K562 (cell line): ENCODE measurements at regions not wholly inside any gene's neighbourhood (a gene's known extent, or its start where the extent isn't known, plus 50 kb on each side); places are given as distances from the start of the nearest gene placed in this dataset.

Experiments
- ATAC-seq: fragments of 200-7000 bp; cut with Tn5 transposase; 3 replicates; pipeline ENCODE4 v1.9.1; 2020; ENCODE audit warnings: moderate library complexity
- BruUV-seq: library from RNA; stranded (reverse); fragments of 400-500 nt; replicated peaks from 2 replicates; lab custom pipeline; 2021; lab: Mats Ljungman, UMichigan
- CTCF ChIA-PET: fragments of 300-600 bp; formaldehyde crosslinking; extraction: SDS; loops from one replicate; lab custom pipeline; 2021; ENCODE audit warnings: low intra/inter-chr PET ratio; lab: Yijun Ruan, JAX
- POLR2A ChIA-PET: fragments of 300-600, 350-650 bp; sonication (Branson Sonifier 250); formaldehyde crosslinking; extraction: SDS; loops from one replicate; lab custom pipeline; 2021; ENCODE audit warnings: antibody characterized with exemption, inconsistent platforms; lab: Yijun Ruan, JAX
- DNase-seq, 4 experiments: peaks; one replicate each; pipeline versions ENCODE4 v3.0.0 to v3.0.0-alpha.2; 2011 to 2018; ENCODE audit warnings: low spot score in 3 of 4, mixed read lengths in 3 of 4; ENCODE audit errors: extremely low read depth in 1 of 4
- FAIRE-seq: peaks from 2 replicates; lab custom pipeline; 2011; peaks lifted over from hg19 to GRCh38; lab: Jason Lieb, UNC
- H2AFZ ChIP-seq: 2 replicates; pipeline ENCODE4 v1.6.0; 2011; ENCODE audit warnings: low read depth, low read length, control low read depth, inconsistent platforms
- H3K27ac ChIP-seq: fragments of 200-600 bp; 3 replicates; pipeline ENCODE4 v1.8.0; 2011; ENCODE audit warnings: low read depth, mild to moderate bottlenecking, control low read depth, inconsistent platforms, low read length, moderate library complexity, mixed read lengths; ENCODE audit errors: extremely low read depth
- H3K27me3 ChIP-seq, 2 experiments: fragments of 300-600 bp in 1 of 2; 2 replicates in 1 of 2; 3 replicates in 1 of 2; pipeline versions ENCODE4 v1.6.0 to v1.8.0; 2011; ENCODE audit warnings: inconsistent platforms in 2 of 2, low read length in 2 of 2, mild to moderate bottlenecking in 1 of 2, mixed read lengths in 1 of 2, moderate library complexity in 1 of 2; ENCODE audit not compliant: control insufficient read depth in 2 of 2, insufficient read depth in 2 of 2
- H3K36me3 ChIP-seq: fragments of 300-600 bp; 3 replicates; pipeline ENCODE4 v1.8.0; 2011; ENCODE audit warnings: mild to moderate bottlenecking, low read length, inconsistent platforms; ENCODE audit not compliant: control insufficient read depth, insufficient read depth
- H3K4me1 ChIP-seq, 2 experiments: fragments of 200-600 bp in 1 of 2; replicated peaks in 1 of 2; 2 replicates in 1 of 2; 3 replicates in 1 of 2; pipeline versions ENCODE4 v1.5.1 to v1.8.0; 2011; ENCODE audit warnings: inconsistent platforms in 2 of 2, low read length in 2 of 2, mild to moderate bottlenecking in 1 of 2, mixed read lengths in 1 of 2, moderate library complexity in 1 of 2; ENCODE audit not compliant: control insufficient read depth in 2 of 2, insufficient read depth in 2 of 2
- H3K4me2 ChIP-seq: 2 replicates; pipeline ENCODE4 v1.6.1; 2011; ENCODE audit warnings: low read length, control low read depth, inconsistent platforms, mixed read lengths; ENCODE audit not compliant: insufficient read depth
- H3K4me3 ChIP-seq: fragments of 200-600 bp; sonication (generic), shearing (Covaris generic); 2 replicates; pipeline ENCODE4 v1.5.1; 2016; ENCODE audit warnings: control low read depth, inconsistent platforms
- H3K79me2 ChIP-seq: fragments of 200-600 bp; 3 replicates; pipeline ENCODE4 v1.8.0; 2011; ENCODE audit warnings: low read length, inconsistent platforms; ENCODE audit not compliant: control insufficient read depth, insufficient read depth
- H3K9ac ChIP-seq, 2 experiments: 2 replicates each; pipeline versions ENCODE4 v1.6.0 to v1.6.1; 2011; ENCODE audit warnings: low read depth in 2 of 2, low read length in 2 of 2, control low read depth in 1 of 2, inconsistent platforms in 1 of 2, mild to moderate bottlenecking in 1 of 2, mixed read lengths in 1 of 2; ENCODE audit not compliant: insufficient read depth in 1 of 2
- H3K9me1 ChIP-seq: one replicate; pipeline ENCODE4 v1.6.0; 2011; ENCODE audit warnings: inconsistent platforms, mild to moderate bottlenecking, low read length, moderate library complexity; ENCODE audit not compliant: control insufficient read depth, insufficient read depth
- H3K9me3 ChIP-seq: replicated peaks from 2 replicates; pipeline ENCODE4 v1.5.1; 2011; ENCODE audit warnings: low read depth, low read length, inconsistent platforms; ENCODE audit not compliant: control insufficient read depth, insufficient read depth
- H4K20me1 ChIP-seq: replicated peaks from 2 replicates; pipeline ENCODE4 v1.6.1; 2011; ENCODE audit warnings: low read length, inconsistent platforms, mixed read lengths; ENCODE audit not compliant: control insufficient read depth, insufficient read depth
- GATAD2A ChIP-seq: fragments of 450-650 bp; IDR thresholded peaks from 2 replicates; pipeline ENCODE4 v1.6.1; 2017
- HLTF ChIP-seq: fragments of 450-650 bp; IDR thresholded peaks from 2 replicates; pipeline ENCODE4 v1.6.1; 2016
- L3MBTL2 ChIP-seq: fragments of 450-650 bp; IDR thresholded peaks from 2 replicates; pipeline ENCODE4 v1.6.1; 2016; ENCODE audit warnings: mild to moderate bottlenecking, moderate library complexity
- MTA1 ChIP-seq: fragments of 450-650 bp; IDR thresholded peaks from 2 replicates; pipeline ENCODE4 v1.6.1; 2017; ENCODE audit warnings: borderline replicate concordance
- SMARCB1 ChIP-seq: IDR thresholded peaks from 2 replicates; pipeline ENCODE4 v1.6.1; 2011; ENCODE audit warnings: improper control_type of control experiment, low read depth; ENCODE audit not compliant: insufficient read length
- SRF ChIP-seq, 2 experiments: fragments of 250-450, 450-650 bp in 1 of 2; sonication (Bioruptor Pico) in 1 of 2; sonication (generic) in 1 of 2; formaldehyde crosslinking; IDR thresholded peaks; 2 replicates each; pipeline versions ENCODE4 v1.5.0 to v1.5.1; 2020 to 2022; ENCODE audit warnings: mild to moderate bottlenecking in 1 of 2, missing genetic modification reagents in 1 of 2
- WGBS: fragments of 100-300 bp; shearing (Covaris generic); methylation state at CpG from one replicate; pipeline ENCODE4 v1.1.6; 2016; ENCODE audit warnings: low coverage, mixed read lengths; ENCODE audit not compliant: insufficient coverage; ENCODE audit errors: missing lambda C conversion rate; 5-methylcytosine and 5-hydroxymethylcytosine counted together
- in situ Hi-C: fragments of 300-500 bp; cut with MboI; formaldehyde crosslinking; loops from 4 replicates; pipeline ENCODE4 v1.15.0; 2018; ENCODE audit warnings: inconsistent platforms, mixed read lengths
- intact Hi-C: fragments of 100-400 bp; cut with micrococcal nuclease; formaldehyde crosslinking; loops from 2 replicates; pipeline ENCODE4 v1.14.2; 2022
- TF ChIP-seq, protein P1 (sequence below): sonication (generic); formaldehyde crosslinking; IDR thresholded peaks from 2 replicates; pipeline ENCODE4 v1.8.1; 2023; ENCODE audit warnings: missing genetic modification reagents, mild to moderate bottlenecking, borderline replicate concordance
- TF ChIP-seq, protein P2 (sequence below): sonication (generic); formaldehyde crosslinking; IDR thresholded peaks from 2 replicates; pipeline ENCODE4 v1.8.0; 2022; ENCODE audit warnings: mild to moderate bottlenecking, missing genetic modification reagents, borderline replicate concordance

DNA sequence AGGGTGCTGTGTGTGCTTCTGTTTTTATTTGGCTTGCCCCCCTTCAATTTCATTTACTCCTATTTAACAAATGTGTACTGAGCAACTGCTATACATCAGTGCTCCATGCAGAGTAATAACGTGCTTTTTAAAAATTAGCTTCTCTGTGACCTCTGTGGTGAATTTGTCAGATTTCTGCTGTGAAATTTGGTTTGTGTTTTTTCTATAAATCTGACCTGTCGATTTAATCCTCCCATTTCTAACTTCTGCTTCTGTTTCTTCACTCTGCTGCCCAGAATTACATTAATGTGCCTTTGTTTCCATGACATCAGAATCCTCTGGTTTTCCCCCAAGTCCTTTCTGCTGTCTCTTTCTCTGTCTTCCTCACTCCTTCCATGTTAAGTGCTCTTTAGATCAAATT lies 123.8 kb upstream of the CACNA2D1 start:
- Histone ChIP-seq H3K27me3 (no peaks in the 10 kb centered on the region), H3K4me2 (no peak overlapping the region), H4K20me1 (no peaks in the 10 kb centered on the region), H3K36me3 (no peaks in the 10 kb centered on the region), H3K27ac (no peak overlapping the region), H3K9me1 (no peaks in the 10 kb centered on the region), H3K9me3 (no peaks in the 10 kb centered on the region), H3K9ac (no peak overlapping the region), H3K4me1 (no peaks in the 10 kb centered on the region), H3K4me3 (no peak overlapping the region), H3K79me2 (no peaks in the 10 kb centered on the region), H2AFZ (no peak overlapping the region)
- no TSS peak for BruUV-seq
- 0% methylated on average over 2 of the region's 2 CpGs for WGBS
- ATAC-seq (no peak), FAIRE-seq (no peak), DNase-seq (no peak)
- in situ Hi-C loops (loop anchor here (25.0 kb wide), 2 partner anchors 530 to 1080 kb away; no protein-coding TSS in a partner anchor), intact Hi-C loops (no loop called here)
- ChIA-PET POLR2A (no interaction called here), CTCF (no interaction called here)
- TF ChIP-seq MTA1, result no peak
- TF ChIP-seq HLTF, result no peak
- no peak for TF ChIP-seq SRF (CRISPR knock-in tag; IDR thresholded peaks at IDR 0.05)
- no peak for TF ChIP-seq GATAD2A
- no peak for TF ChIP-seq SMARCB1

DNA sequence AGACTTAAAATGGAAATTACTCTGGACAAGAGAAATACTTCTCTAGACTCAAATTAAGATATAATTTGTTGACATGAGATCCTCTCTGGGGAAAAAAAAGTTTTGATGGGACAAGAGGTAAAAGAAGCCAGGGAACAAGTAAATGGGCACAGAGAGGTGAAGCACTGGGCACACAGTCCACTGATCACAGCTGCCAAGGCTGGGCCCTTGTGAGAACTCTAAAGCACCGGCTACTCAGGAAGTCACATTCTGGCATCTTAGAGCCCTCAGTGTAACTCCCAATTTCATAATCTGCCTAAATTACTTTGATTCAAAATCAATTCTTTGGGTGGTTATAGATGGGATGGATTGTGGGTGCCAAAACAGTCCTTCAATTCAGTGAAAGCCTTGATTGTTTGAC lies 123.2 kb upstream of the CACNA2D1 start:
- Histone ChIP-seq H2AFZ (no peak overlapping the region), H3K36me3 (no peaks in the 10 kb centered on the region), H3K27me3 (no peaks in the 10 kb centered on the region), H4K20me1 (no peaks in the 10 kb centered on the region), H3K27ac (no peak overlapping the region), H3K4me3 (no peak overlapping the region), H3K4me1 (no peaks in the 10 kb centered on the region), H3K9me3 (no peaks in the 10 kb centered on the region), H3K9me1 (no peaks in the 10 kb centered on the region), H3K79me2 (no peaks in the 10 kb centered on the region), H3K9ac (no peak overlapping the region), H3K4me2 (no peak overlapping the region)
- no peak for FAIRE-seq
- intact Hi-C loops, result no loop called here
- WGBS, result 0% methylated on average over 1 of the region's 1 CpG
- in situ Hi-C loops, result loop anchor here (25.0 kb wide), 2 partner anchors 529 to 1079 kb away; no protein-coding TSS in a partner anchor
- no TSS peak for BruUV-seq
- no peak for ATAC-seq
- POLR2A ChIA-PET, result no interaction called here
- CTCF ChIA-PET, result no interaction called here
- no peak for DNase-seq
- TF ChIP-seq, protein P1, sequence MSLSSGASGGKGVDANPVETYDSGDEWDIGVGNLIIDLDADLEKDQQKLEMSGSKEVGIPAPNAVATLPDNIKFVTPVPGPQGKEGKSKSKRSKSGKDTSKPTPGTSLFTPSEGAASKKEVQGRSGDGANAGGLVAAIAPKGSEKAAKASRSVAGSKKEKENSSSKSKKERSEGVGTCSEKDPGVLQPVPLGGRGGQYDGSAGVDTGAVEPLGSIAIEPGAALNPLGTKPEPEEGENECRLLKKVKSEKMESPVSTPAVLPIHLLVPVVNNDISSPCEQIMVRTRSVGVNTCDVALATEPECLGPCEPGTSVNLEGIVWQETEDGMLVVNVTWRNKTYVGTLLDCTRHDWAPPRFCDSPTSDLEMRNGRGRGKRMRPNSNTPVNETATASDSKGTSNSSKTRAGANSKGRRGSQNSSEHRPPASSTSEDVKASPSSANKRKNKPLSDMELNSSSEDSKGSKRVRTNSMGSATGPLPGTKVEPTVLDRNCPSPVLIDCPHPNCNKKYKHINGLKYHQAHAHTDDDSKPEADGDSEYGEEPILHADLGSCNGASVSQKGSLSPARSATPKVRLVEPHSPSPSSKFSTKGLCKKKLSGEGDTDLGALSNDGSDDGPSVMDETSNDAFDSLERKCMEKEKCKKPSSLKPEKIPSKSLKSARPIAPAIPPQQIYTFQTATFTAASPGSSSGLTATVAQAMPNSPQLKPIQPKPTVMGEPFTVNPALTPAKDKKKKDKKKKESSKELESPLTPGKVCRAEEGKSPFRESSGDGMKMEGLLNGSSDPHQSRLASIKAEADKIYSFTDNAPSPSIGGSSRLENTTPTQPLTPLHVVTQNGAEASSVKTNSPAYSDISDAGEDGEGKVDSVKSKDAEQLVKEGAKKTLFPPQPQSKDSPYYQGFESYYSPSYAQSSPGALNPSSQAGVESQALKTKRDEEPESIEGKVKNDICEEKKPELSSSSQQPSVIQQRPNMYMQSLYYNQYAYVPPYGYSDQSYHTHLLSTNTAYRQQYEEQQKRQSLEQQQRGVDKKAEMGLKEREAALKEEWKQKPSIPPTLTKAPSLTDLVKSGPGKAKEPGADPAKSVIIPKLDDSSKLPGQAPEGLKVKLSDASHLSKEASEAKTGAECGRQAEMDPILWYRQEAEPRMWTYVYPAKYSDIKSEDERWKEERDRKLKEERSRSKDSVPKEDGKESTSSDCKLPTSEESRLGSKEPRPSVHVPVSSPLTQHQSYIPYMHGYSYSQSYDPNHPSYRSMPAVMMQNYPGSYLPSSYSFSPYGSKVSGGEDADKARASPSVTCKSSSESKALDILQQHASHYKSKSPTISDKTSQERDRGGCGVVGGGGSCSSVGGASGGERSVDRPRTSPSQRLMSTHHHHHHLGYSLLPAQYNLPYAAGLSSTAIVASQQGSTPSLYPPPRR, result no peak
- TF ChIP-seq, protein P2, sequence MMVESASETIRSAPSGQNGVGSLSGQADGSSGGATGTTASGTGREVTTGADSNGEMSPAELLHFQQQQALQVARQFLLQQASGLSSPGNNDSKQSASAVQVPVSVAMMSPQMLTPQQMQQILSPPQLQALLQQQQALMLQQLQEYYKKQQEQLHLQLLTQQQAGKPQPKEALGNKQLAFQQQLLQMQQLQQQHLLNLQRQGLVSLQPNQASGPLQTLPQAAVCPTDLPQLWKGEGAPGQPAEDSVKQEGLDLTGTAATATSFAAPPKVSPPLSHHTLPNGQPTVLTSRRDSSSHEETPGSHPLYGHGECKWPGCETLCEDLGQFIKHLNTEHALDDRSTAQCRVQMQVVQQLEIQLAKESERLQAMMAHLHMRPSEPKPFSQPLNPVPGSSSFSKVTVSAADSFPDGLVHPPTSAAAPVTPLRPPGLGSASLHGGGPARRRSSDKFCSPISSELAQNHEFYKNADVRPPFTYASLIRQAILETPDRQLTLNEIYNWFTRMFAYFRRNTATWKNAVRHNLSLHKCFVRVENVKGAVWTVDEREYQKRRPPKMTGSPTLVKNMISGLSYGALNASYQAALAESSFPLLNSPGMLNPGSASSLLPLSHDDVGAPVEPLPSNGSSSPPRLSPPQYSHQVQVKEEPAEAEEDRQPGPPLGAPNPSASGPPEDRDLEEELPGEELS (CRISPR knock-in tag), result no peak
- no peak for TF ChIP-seq L3MBTL2
